Keratinocyte (primary cell): ENCODE measurements at regions not wholly inside any gene's neighbourhood (a gene's known extent, or its start where the extent isn't known, plus 50 kb on each side); places are given as distances from the start of the nearest gene placed in this dataset.

Experiments
- DNase-seq: peaks from one replicate; pipeline ENCODE4 v3.0.0-alpha.2; 2011; ENCODE audit warnings: low read depth, missing footprints, low spot score
- FAIRE-seq: peaks from 2 replicates; lab custom pipeline; 2011; peaks lifted over from hg19 to GRCh38; lab: Jason Lieb, UNC
- H2AFZ ChIP-seq: 2 replicates; pipeline ENCODE4 v1.6.0; 2012; ENCODE audit warnings: low read length, control low read depth, inconsistent platforms; ENCODE audit not compliant: control insufficient read depth
- H3K27ac ChIP-seq: 2 replicates; pipeline ENCODE4 v1.5.1; 2011; ENCODE audit warnings: low read length; ENCODE audit not compliant: control insufficient read depth, insufficient read depth
- H3K27me3 ChIP-seq: 3 replicates; pipeline ENCODE4 v1.6.0; 2011; ENCODE audit warnings: low read length; ENCODE audit not compliant: control insufficient read depth, insufficient read depth; ENCODE audit errors: extremely low read depth
- H3K36me3 ChIP-seq, 2 experiments: 2 replicates in 1 of 2; 3 replicates in 1 of 2; pipeline ENCODE4 v1.5.1; 2011; ENCODE audit warnings: low read length in 2 of 2, mild to moderate bottlenecking in 1 of 2; ENCODE audit not compliant: control insufficient read depth in 2 of 2, insufficient read depth in 2 of 2; ENCODE audit errors: extremely low read depth in 1 of 2
- H3K4me1 ChIP-seq: 3 replicates; pipeline ENCODE4 v1.5.1; 2011; ENCODE audit warnings: low read length; ENCODE audit not compliant: control insufficient read depth, insufficient read depth; ENCODE audit errors: extremely low read depth
- H3K4me2 ChIP-seq: 3 replicates; pipeline ENCODE4 v1.6.0; 2011; ENCODE audit warnings: low read depth, low read length; ENCODE audit not compliant: control insufficient read depth, insufficient read depth; ENCODE audit errors: extremely low read depth
- H3K4me3 ChIP-seq, 3 experiments: fragments of 200-600 bp in 1 of 3; sonication (generic) in 1 of 3; 2 replicates in 2 of 3; 3 replicates in 1 of 3; pipeline ENCODE4 v1.5.1; 2011 to 2016; ENCODE audit warnings: low read length in 3 of 3, mild to moderate bottlenecking in 3 of 3, control low read depth in 2 of 3, inconsistent platforms in 1 of 3, low read depth in 1 of 3, mixed read lengths in 1 of 3, mixed run types in 1 of 3, moderate library complexity in 1 of 3; ENCODE audit not compliant: control insufficient read depth in 2 of 3, insufficient read depth in 2 of 3; ENCODE audit errors: extremely low read depth in 1 of 3
- H3K79me2 ChIP-seq: 2 replicates; pipeline ENCODE4 v1.6.0; 2012; ENCODE audit warnings: low read length; ENCODE audit not compliant: control insufficient read depth, insufficient read depth
- H3K9ac ChIP-seq: 3 replicates; pipeline ENCODE4 v1.6.0; 2011; ENCODE audit warnings: low read length; ENCODE audit not compliant: control insufficient read depth, insufficient read depth; ENCODE audit errors: extremely low read depth
- H3K9me1 ChIP-seq: 3 replicates; pipeline ENCODE4 v1.6.0; 2011; ENCODE audit warnings: low read length; ENCODE audit not compliant: control insufficient read depth, insufficient read depth; ENCODE audit errors: extremely low read depth
- H3K9me3 ChIP-seq: 2 replicates; pipeline ENCODE4 v1.5.1; 2012; ENCODE audit warnings: low read depth, low read length; ENCODE audit not compliant: control insufficient read depth
- H4K20me1 ChIP-seq: 3 replicates; pipeline ENCODE4 v1.6.0; 2011; ENCODE audit warnings: low read length; ENCODE audit not compliant: control insufficient read depth, insufficient read depth; ENCODE audit errors: extremely low read depth
- EZH2 ChIP-seq: IDR thresholded peaks from one replicate; pipeline ENCODE4 v1.6.1; 2012; ENCODE audit warnings: inconsistent platforms, mild to moderate bottlenecking, low read length, moderate library complexity
- dilution Hi-C: fragments of 300-500 bp; cut with MboI; formaldehyde crosslinking; loops from one replicate; pipeline ENCODE4 v1.7.0; 2020; ENCODE audit warnings: low sequenced_read_pairs; ENCODE audit not compliant: extremely low pct_ligation_motif_present
- TF ChIP-seq, protein P1 (sequence below), 3 experiments: IDR thresholded peaks in 1 of 3; conservative IDR thresholded peaks in 1 of 3; optimal IDR thresholded peaks in 1 of 3; 2 replicates in 2 of 3; 3 replicates in 1 of 3; pipeline versions ENCODE3 to v1.5.1; 2011; ENCODE audit warnings: low read length in 3 of 3, mild to moderate bottlenecking in 3 of 3, moderate library complexity in 2 of 3, control low read depth in 1 of 3, inconsistent platforms in 1 of 3; ENCODE audit not compliant: insufficient read depth in 2 of 3; ENCODE audit errors: extremely low read depth in 1 of 3

DNA sequence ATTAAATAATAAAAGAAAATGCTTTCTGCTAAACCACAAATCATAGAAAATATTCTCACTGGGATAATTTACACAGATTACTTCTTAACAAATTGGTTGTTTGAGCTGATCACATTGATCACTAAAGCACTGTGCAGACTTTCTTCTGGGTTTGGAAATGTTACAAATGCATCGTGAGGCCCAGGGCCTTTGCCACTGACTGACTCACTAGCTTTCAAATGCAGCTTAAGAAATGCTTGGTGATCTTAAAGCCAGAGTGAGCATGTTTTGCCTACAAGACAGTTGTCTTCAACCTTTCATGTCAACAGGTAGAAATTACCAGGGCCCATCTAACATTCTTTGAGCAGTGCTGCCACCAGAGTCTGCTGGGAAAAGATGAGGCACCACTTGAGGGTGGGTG lies 252.3 kb upstream of the ADRA1B start:
- H3K4me2 ChIP-seq, result no peak overlapping the region
- dilution Hi-C loops, result no loop called here
- no peak for FAIRE-seq
- H3K9me1 ChIP-seq, result no peaks in the 10 kb centered on the region
- no peak overlapping the region for H3K9ac ChIP-seq
- no peak for DNase-seq
- H3K27me3 ChIP-seq, result no peaks in the 10 kb centered on the region
- TF ChIP-seq, protein P1, sequence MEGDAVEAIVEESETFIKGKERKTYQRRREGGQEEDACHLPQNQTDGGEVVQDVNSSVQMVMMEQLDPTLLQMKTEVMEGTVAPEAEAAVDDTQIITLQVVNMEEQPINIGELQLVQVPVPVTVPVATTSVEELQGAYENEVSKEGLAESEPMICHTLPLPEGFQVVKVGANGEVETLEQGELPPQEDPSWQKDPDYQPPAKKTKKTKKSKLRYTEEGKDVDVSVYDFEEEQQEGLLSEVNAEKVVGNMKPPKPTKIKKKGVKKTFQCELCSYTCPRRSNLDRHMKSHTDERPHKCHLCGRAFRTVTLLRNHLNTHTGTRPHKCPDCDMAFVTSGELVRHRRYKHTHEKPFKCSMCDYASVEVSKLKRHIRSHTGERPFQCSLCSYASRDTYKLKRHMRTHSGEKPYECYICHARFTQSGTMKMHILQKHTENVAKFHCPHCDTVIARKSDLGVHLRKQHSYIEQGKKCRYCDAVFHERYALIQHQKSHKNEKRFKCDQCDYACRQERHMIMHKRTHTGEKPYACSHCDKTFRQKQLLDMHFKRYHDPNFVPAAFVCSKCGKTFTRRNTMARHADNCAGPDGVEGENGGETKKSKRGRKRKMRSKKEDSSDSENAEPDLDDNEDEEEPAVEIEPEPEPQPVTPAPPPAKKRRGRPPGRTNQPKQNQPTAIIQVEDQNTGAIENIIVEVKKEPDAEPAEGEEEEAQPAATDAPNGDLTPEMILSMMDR (optimal IDR thresholded peaks at IDR 0.05 in 1 of 3, IDR thresholded peaks at IDR 0.05 in 1 of 3, conservative IDR thresholded peaks at IDR 0.05 in 1 of 3; ENCODE audit: extremely low read depth in 1 of 3, insufficient read depth in 2 of 3, low read length in 3 of 3), result no peak
- peaks cover 5% of the 10 kb centered on the region for H3K4me1 ChIP-seq
- no peaks in the 10 kb centered on the region for H3K36me3 ChIP-seq
- H3K27ac ChIP-seq, result no peak overlapping the region
- no peaks in the 10 kb centered on the region for H3K79me2 ChIP-seq
- H3K4me3 ChIP-seq, result no peak overlapping the region
- no peaks in the 10 kb centered on the region for H3K9me3 ChIP-seq
- no peak overlapping the region for H2AFZ ChIP-seq
- no peaks in the 10 kb centered on the region for H4K20me1 ChIP-seq

GRCh38 chr5:159667286-159667685 lies 249.0 kb upstream of the ADRA1B start:
- FAIRE-seq, result no peak
- dilution Hi-C loops, result no loop called here
- TF ChIP-seq, protein P1 (optimal IDR thresholded peaks at IDR 0.05 in 1 of 3, IDR thresholded peaks at IDR 0.05 in 1 of 3, conservative IDR thresholded peaks at IDR 0.05 in 1 of 3; ENCODE audit: extremely low read depth in 1 of 3, insufficient read depth in 2 of 3, low read length in 3 of 3), result no peak
- TF ChIP-seq EZH2, result no peak

More at GRCh38 chr5:159667286-159667685, 249.0 kb upstream of the ADRA1B start:
- H3K4me1 ChIP-seq, result no peaks in the 10 kb centered on the region
- H3K4me2 ChIP-seq, result no peak overlapping the region
- H3K9ac ChIP-seq, result no peak overlapping the region
- no peaks in the 10 kb centered on the region for H3K9me3 ChIP-seq
- no peak overlapping the region for H3K4me3 ChIP-seq
- DNase-seq, result no peak
- no peaks in the 10 kb centered on the region for H3K79me2 ChIP-seq
- no peak overlapping the region for H2AFZ ChIP-seq
- no peaks in the 10 kb centered on the region for H3K36me3 ChIP-seq
- H4K20me1 ChIP-seq, result no peaks in the 10 kb centered on the region
- no peaks in the 10 kb centered on the region for H3K9me1 ChIP-seq
- H3K27ac ChIP-seq, result no peak overlapping the region
- no peaks in the 10 kb centered on the region for H3K27me3 ChIP-seq
